Peyer's patch (tissue), 4 donors: ENCODE measurements at regions not wholly inside any gene's neighbourhood (a gene's known extent, or its start where the extent isn't known, plus 50 kb on each side); places are given as distances from the start of the nearest gene placed in this dataset.

Experiments
- DNase-seq, 3 donors: peaks; one replicate each; pipeline ENCODE4 v3.0.0-alpha.2; 2017 to 2019
- H3K27ac ChIP-seq, 4 donors: fragments of 200-600 bp; sonication (generic); one replicate each; pipeline ENCODE4 v1.5.1; 2016 to 2019
- H3K27me3 ChIP-seq, 2 donors: fragments of 200-600 bp; sonication (generic); one replicate each; pipeline ENCODE4 v1.5.1; 2019
- H3K36me3 ChIP-seq, 3 donors: fragments of 200-600 bp; sonication (generic); one replicate each; pipeline ENCODE4 v1.5.1; 2016 to 2019
- H3K4me1 ChIP-seq, 4 donors: fragments of 200-600 bp; sonication (generic); one replicate each; pipeline ENCODE4 v1.5.1; 2016 to 2019
- H3K4me3 ChIP-seq, 4 donors: fragments of 200-600 bp; sonication (generic); 1 replicate in 3 of 4; 2 replicates in 1 of 4; pipeline ENCODE4 v1.5.1; 2016 to 2019; ENCODE audit warnings: mild to moderate bottlenecking in 1 of 4
- H3K9me3 ChIP-seq, 4 donors: fragments of 200-600 bp; sonication (generic); one replicate each; pipeline ENCODE4 v1.5.1; 2016 to 2019; ENCODE audit warnings: mild to moderate bottlenecking in 1 of 4
- CTCF ChIP-seq, 6 experiments: fragments of 450-650 bp in 4 of 6; fragments of 200-600 bp in 2 of 6; sonication (generic) in 1 of 6; IDR thresholded peaks; one replicate each; pipeline ENCODE4 v1.5.1; 2017 to 2019; ENCODE audit warnings: antibody characterized with exemption in 6 of 6, mild to moderate bottlenecking in 3 of 6, moderate library complexity in 1 of 6
- POLR2A ChIP-seq, 2 donors: fragments of 450-650 bp; IDR thresholded peaks; one replicate each; pipeline ENCODE4 v1.5.1; 2017; ENCODE audit warnings: antibody characterized with exemption in 2 of 2, mild to moderate bottlenecking in 2 of 2, moderate library complexity in 2 of 2

GRCh38 chr4:115323106-115323707 is 209.8 kb upstream of the NDST4 start:
- no peak overlapping the region for H3K27ac ChIP-seq
- no peaks in the 10 kb centered on the region for H3K27me3 ChIP-seq
- no peak overlapping the region for H3K4me3 ChIP-seq
- H3K4me1 ChIP-seq, result no peaks in the 10 kb centered on the region
- no peaks in the 10 kb centered on the region for H3K36me3 ChIP-seq
- H3K9me3 ChIP-seq, result no peaks in the 10 kb centered on the region
- DNase-seq, result no peak
- no peak for TF ChIP-seq CTCF (IDR thresholded peaks at IDR 0.05)
- TF ChIP-seq POLR2A (IDR thresholded peaks at IDR 0.05), result no peak

- TF ChIP-seq CTCF (IDR thresholded peaks at IDR 0.05), result no peak
- TF ChIP-seq POLR2A (IDR thresholded peaks at IDR 0.05), result no peak
- no peaks in the 10 kb centered on the region for H3K4me1 ChIP-seq
- no peaks in the 10 kb centered on the region for H3K36me3 ChIP-seq
- no peak for DNase-seq
- no peaks in the 10 kb centered on the region for H3K27me3 ChIP-seq
- H3K9me3 ChIP-seq, result no peaks in the 10 kb centered on the region
- no peak overlapping the region for H3K27ac ChIP-seq
- H3K4me3 ChIP-seq, result no peak overlapping the region
Measured at GRCh38 chr4:115315182-115315581, 201.8 kb upstream of the NDST4 start.

- Histone ChIP-seq H3K36me3 (no peaks in the 10 kb centered on the region), H3K4me1 (no peaks in the 10 kb centered on the region), H3K27ac (no peak overlapping the region), H3K4me3 (no peak overlapping the region), H3K27me3 (no peaks in the 10 kb centered on the region), H3K9me3 (no peaks in the 10 kb centered on the region)
- no peak for DNase-seq
- TF ChIP-seq POLR2A (IDR thresholded peaks at IDR 0.05) (no peak), CTCF (IDR thresholded peaks at IDR 0.05) (no peak)
Measured at GRCh38 chr4:115310641-115311040, 197.2 kb upstream of the NDST4 start.

- no peak for DNase-seq
- no peak for TF ChIP-seq POLR2A (IDR thresholded peaks at IDR 0.05)
- TF ChIP-seq CTCF (IDR thresholded peaks at IDR 0.05), result no peak
- Histone ChIP-seq H3K27me3 (no peaks in the 10 kb centered on the region), H3K4me3 (no peak overlapping the region), H3K36me3 (no peaks in the 10 kb centered on the region), H3K27ac (no peak overlapping the region), H3K9me3 (no peaks in the 10 kb centered on the region), H3K4me1 (no peaks in the 10 kb centered on the region)
Measured at GRCh38 chr4:115294717-115295116, 181.3 kb upstream of the NDST4 start.

GRCh38 chr4:115293093-115293462 is 179.7 kb upstream of the NDST4 start:
- H3K36me3 ChIP-seq, result no peaks in the 10 kb centered on the region
- TF ChIP-seq CTCF (IDR thresholded peaks at IDR 0.05), result no peak
- TF ChIP-seq POLR2A (IDR thresholded peaks at IDR 0.05), result no peak
- no peaks in the 10 kb centered on the region for H3K9me3 ChIP-seq
- no peak overlapping the region for H3K4me3 ChIP-seq
- H3K27ac ChIP-seq, result no peak overlapping the region
- no peaks in the 10 kb centered on the region for H3K27me3 ChIP-seq
- H3K4me1 ChIP-seq, result no peaks in the 10 kb centered on the region
- no peak for DNase-seq
